Osteocyte (in vitro differentiated cells): ENCODE measurements at regions not wholly inside any gene's neighbourhood (a gene's known extent, or its start where the extent isn't known, plus 50 kb on each side); places are given as distances from the start of the nearest gene placed in this dataset.

Source experiments
- DNase-seq: peaks from one replicate; pipeline ENCODE4 v3.0.0; 2021; ENCODE audit warnings: mixed read lengths; ENCODE audit not compliant: unreplicated experiment; ENCODE audit errors: extremely low spot score
- H3K27ac Mint-ChIP-seq: one replicate; pipeline ENCODE4 v1.8.0; 2021; ENCODE audit warnings: mild to moderate bottlenecking, mixed read lengths; ENCODE audit not compliant: unreplicated experiment
- H3K27me3 Mint-ChIP-seq: one replicate; pipeline ENCODE4 v1.8.0; 2021; ENCODE audit warnings: mixed read lengths; ENCODE audit not compliant: unreplicated experiment
- H3K36me3 Mint-ChIP-seq: one replicate; pipeline ENCODE4 v1.8.0; 2021; ENCODE audit warnings: mixed read lengths; ENCODE audit not compliant: unreplicated experiment
- H3K4me1 Mint-ChIP-seq: one replicate; pipeline ENCODE4 v1.8.0; 2021; ENCODE audit warnings: mixed read lengths; ENCODE audit not compliant: unreplicated experiment
- H3K4me3 Mint-ChIP-seq: one replicate; pipeline ENCODE4 v1.8.0; 2021; ENCODE audit warnings: mild to moderate bottlenecking, moderate library complexity, mixed read lengths; ENCODE audit not compliant: unreplicated experiment
- H3K9me3 Mint-ChIP-seq: one replicate; pipeline ENCODE4 v1.8.0; 2021; ENCODE audit warnings: mixed read lengths; ENCODE audit not compliant: unreplicated experiment
- TF ChIP-seq, protein P1 (sequence below): fragments of 200-600 bp; sonication (generic); IDR thresholded peaks from 2 replicates; pipeline ENCODE4 v1.5.0; 2021; ENCODE audit warnings: antibody characterized with exemption, mild to moderate bottlenecking, moderate library complexity

DNA sequence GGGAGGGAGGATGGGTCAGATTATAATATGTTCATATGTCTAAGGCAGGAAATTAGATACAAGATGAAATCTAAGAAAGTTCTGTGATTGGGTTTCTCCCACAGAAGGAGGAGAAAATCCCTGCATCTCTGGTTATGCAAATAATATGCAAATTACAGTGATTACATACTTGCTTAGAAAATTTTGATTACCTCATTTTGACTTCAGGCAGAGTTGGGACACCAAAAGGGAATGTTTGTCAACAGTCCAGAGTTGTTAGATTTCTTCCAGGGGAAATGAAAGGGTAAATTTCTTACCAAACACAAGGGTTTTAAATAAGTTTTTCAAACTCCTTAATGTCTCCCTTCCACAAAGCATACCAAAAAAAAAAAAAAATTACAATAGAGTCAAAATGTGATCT lies 101.4 kb upstream of the STEAP1B start:
- Mint-ChIP-seq H3K36me3 (no peaks in the 10 kb centered on the region), H3K27me3 (no peaks in the 10 kb centered on the region), H3K4me3 (no peak overlapping the region), H3K4me1 (peaks cover 16% of the 10 kb centered on the region), H3K27ac (no peak overlapping the region), H3K9me3 (no peaks in the 10 kb centered on the region)
- DNase-seq: no peak
- TF ChIP-seq, protein P1, sequence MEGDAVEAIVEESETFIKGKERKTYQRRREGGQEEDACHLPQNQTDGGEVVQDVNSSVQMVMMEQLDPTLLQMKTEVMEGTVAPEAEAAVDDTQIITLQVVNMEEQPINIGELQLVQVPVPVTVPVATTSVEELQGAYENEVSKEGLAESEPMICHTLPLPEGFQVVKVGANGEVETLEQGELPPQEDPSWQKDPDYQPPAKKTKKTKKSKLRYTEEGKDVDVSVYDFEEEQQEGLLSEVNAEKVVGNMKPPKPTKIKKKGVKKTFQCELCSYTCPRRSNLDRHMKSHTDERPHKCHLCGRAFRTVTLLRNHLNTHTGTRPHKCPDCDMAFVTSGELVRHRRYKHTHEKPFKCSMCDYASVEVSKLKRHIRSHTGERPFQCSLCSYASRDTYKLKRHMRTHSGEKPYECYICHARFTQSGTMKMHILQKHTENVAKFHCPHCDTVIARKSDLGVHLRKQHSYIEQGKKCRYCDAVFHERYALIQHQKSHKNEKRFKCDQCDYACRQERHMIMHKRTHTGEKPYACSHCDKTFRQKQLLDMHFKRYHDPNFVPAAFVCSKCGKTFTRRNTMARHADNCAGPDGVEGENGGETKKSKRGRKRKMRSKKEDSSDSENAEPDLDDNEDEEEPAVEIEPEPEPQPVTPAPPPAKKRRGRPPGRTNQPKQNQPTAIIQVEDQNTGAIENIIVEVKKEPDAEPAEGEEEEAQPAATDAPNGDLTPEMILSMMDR: no peak

DNA sequence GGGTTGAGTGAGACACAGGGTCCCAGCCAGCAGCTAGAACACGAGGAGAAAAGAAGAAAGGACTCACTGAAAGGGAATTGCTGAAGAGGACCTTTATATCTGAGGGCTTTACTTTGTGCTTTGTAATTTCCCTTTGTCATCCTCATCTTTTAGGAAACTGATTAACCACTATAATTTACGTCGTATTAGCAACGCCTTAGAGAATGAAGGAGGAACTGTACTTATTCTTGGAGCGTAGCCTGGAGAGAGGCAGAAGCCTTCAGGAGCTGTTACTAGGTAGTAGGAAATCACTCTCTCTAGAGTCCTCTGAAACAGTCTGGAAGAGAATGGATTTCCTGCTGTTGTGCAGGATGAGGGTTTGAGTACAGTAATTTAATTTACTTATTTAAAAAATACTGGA lies 101.0 kb upstream of the STEAP1B start:
- Mint-ChIP-seq H3K9me3 (no peaks in the 10 kb centered on the region), H3K4me3 (no peak overlapping the region), H3K36me3 (no peaks in the 10 kb centered on the region), H3K4me1 (peaks cover 16% of the 10 kb centered on the region), H3K27me3 (no peaks in the 10 kb centered on the region), H3K27ac (no peak overlapping the region)
- TF ChIP-seq, protein P1: no peak
- DNase-seq: no peak

DNA sequence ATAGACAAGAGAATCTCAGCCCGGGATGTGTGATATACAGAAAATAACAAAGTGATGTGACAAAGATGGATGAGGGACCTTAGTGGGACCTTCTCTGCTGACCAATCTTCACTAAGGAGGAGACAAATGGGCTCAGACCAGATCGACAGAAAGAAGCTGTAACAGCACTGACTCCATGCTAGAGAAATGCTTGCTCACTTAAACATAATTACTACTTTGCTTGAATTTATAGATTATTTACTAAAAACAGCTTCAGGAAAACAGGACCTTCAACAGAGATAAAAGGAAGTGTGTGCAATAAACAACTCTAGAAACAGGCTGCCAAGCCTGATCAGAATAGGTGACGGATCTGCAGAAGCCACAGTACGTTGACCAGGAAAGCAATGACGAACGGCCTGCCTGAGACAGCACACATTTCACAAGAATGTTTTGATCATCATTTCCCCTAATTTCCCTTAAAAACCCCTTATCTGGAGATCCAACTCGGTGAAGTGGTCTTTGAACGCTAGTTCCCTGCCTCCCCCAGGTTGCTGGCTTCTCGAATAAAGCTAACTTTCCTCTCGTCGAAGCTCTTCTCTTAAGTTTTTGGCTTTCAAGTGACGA lies 98.4 kb upstream of the STEAP1B start:
- Mint-ChIP-seq H3K4me3 (no peak overlapping the region), H3K4me1 (peaks cover 16% of the 10 kb centered on the region), H3K9me3 (no peaks in the 10 kb centered on the region), H3K27me3 (no peaks in the 10 kb centered on the region), H3K36me3 (no peaks in the 10 kb centered on the region), H3K27ac (no peak overlapping the region)
- TF ChIP-seq, protein P1: no peak
- no peak for DNase-seq

DNA sequence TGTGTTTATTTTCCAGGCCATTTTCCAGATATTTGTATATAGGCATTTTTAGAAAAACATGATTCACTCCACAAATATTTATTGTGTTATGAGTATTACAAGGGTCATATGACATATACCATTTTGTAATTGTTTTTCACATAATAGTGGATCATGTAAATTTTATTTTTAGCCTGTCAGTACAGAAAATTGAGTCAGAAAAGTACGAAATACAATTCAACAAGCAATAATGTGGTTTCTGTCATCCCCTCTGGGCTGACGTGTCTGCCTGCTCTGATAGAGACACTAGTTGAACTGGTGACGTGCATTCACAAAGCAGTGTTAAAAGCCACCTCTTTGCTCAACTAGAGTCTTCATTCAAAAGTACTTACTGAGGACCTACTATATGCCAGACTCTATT lies 97.9 kb upstream of the STEAP1B start:
- Mint-ChIP-seq H3K27ac (no peak overlapping the region), H3K4me3 (no peak overlapping the region), H3K4me1 (peaks cover 14% of the 10 kb centered on the region), H3K9me3 (no peaks in the 10 kb centered on the region), H3K36me3 (no peaks in the 10 kb centered on the region), H3K27me3 (no peaks in the 10 kb centered on the region)
- TF ChIP-seq, protein P1: no peak
- no peak for DNase-seq

DNA sequence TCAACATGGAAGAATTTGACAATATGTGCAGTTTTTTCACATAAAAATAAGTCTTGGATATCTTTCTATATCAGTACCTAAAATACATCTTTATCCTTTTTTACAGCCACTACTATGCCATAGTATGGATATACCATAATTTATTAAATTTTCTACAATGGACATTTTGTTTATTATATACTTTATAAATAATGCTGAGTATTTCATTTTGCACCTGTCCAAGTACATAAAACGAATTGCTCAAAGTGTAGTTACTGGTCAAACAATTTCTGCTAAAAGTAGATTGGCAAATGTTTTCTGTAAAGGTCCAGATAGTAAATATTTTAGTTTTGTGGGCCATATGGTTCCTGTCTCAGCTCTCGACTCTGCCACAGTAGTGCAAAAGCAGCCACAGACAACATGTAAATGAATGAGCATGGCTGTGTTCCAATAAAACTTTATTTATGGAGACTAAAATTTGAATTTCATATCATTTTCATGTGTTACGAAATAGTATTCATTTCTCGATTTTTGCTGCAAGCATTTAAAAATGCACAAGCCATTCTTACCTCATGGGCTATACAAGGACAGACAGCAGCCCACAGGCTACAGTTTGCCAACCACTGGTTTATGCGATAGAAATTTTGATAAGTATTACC lies 96.9 kb upstream of the STEAP1B start:
- no peak for DNase-seq
- Mint-ChIP-seq H3K9me3 (no peaks in the 10 kb centered on the region), H3K4me3 (no peak overlapping the region), H3K27me3 (no peaks in the 10 kb centered on the region), H3K27ac (no peak overlapping the region), H3K4me1 (peaks cover 11% of the 10 kb centered on the region), H3K36me3 (no peaks in the 10 kb centered on the region)
- TF ChIP-seq, protein P1: no peak
